Activated CD4-positive, alpha-beta T cell treated with anti-CD3 and anti-CD28 coated beads, Interleukin-2, amount 10 ng/mL, durations not matched to agents 7 days and 5 days (primary cell): ENCODE measurements at regions not wholly inside any gene's neighbourhood (a gene's known extent, or its start where the extent isn't known, plus 50 kb on each side); places are given as distances from the start of the nearest gene placed in this dataset.

Experiments used
- CTCF ChIA-PET: fragments of 350-600 bp; sonication (Branson Sonifier 250); formaldehyde crosslinking; loops from one replicate; lab custom pipeline; 2021; ENCODE audit warnings: antibody characterized with exemption; lab: Charles Lee
- POLR2A ChIA-PET: fragments of 350-600 bp; sonication (Branson Sonifier 250); formaldehyde crosslinking; loops from one replicate; lab custom pipeline; 2021; ENCODE audit warnings: antibody characterized with exemption; lab: Charles Lee
- DNase-seq: peaks from one replicate; pipeline ENCODE4 v3.0.0-alpha.2; 2020
- H3K27ac Mint-ChIP-seq: one replicate; pipeline ENCODE4 v1.8.0; 2021; ENCODE audit warnings: mild to moderate bottlenecking, moderate library complexity, mixed read lengths
- H3K27me3 Mint-ChIP-seq: one replicate; pipeline ENCODE4 v1.8.0; 2021; ENCODE audit warnings: mixed read lengths
- H3K36me3 Mint-ChIP-seq: one replicate; pipeline ENCODE4 v1.8.0; 2021; ENCODE audit warnings: low read depth, mixed read lengths
- H3K4me1 Mint-ChIP-seq: one replicate; pipeline ENCODE4 v1.8.0; 2021; ENCODE audit warnings: mixed read lengths
- H3K4me3 Mint-ChIP-seq: one replicate; pipeline ENCODE4 v1.8.0; 2021; ENCODE audit warnings: mild to moderate bottlenecking, moderate library complexity, mixed read lengths
- H3K9me3 Mint-ChIP-seq: one replicate; pipeline ENCODE4 v1.8.0; 2021; ENCODE audit warnings: mixed read lengths

DNA sequence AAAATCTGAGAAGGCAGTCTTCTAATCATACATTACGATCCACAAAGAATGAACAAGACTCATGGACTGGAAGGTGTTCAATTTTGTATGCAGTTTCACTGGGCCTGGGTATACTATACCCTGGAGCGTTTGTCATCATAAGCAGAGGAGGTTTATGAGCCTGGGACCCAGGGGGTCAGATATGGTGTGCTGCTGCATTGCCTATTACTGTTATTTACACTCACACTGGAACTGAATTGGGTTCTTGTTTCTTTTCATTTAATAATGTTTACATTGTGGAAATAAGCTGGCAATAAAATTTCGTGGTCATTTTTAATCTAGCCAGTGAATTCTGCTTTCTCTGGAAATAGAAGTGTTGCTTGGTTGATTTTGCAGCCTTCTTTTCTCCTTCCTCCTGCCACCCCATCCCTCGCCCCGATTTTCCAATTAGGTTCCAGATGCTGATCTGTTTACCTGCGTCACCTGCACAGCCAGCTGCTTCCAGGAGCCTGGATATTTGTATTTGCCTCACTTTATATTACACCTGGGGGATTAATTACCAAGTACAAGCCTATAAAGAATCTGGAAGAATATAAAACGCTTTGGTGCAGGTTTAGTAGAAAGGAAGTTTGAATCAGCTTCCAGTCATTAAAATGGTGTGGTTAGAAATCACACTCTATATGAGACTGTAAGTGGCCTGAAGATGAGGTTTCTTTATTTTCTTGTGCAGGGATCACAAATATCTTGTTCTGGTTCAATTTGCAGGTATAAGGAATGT, 234.4 kb downstream of the SOCS6 start:
- Mint-ChIP-seq H3K27ac (no peak overlapping the region), H3K27me3 (no peaks in the 10 kb centered on the region), H3K4me1 (no peaks in the 10 kb centered on the region), H3K4me3 (no peak overlapping the region), H3K9me3 (peaks cover 3% of the 10 kb centered on the region), H3K36me3 (no peaks in the 10 kb centered on the region)
- CTCF ChIA-PET = no interaction called here
- no peak for DNase-seq
- POLR2A ChIA-PET = no interaction called here

DNA sequence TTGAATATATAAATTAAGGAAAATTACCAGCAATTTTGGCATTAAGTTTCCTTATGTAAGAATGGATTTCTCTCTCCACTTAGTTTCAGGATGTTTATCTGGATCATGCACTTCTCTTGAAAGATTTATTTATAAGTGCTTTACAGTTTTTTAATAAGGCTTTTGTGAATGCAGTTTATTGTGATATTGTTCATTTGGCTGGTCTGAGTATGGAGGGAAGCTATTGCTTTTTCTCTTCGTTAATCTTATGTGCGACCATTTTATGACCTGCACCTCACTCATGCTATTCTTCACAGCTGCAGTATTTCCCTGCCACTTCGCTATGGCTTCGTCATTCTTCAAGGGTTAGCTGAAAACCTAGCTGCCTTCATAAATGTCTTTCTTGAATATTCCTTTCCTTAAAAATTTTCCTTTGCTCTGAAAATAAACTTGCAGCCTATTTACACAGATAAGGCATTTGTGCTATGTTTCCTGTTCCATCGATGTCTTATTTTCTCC, 233.4 kb downstream of the SOCS6 start:
- ChIA-PET CTCF (interaction anchor here (0.6 kb wide), 1 partner anchor 24 kb away, joined by 3 read pairs; no protein-coding TSS in a partner anchor), POLR2A (no interaction called here)
- H3K36me3 Mint-ChIP-seq = no peaks in the 10 kb centered on the region

DNA sequence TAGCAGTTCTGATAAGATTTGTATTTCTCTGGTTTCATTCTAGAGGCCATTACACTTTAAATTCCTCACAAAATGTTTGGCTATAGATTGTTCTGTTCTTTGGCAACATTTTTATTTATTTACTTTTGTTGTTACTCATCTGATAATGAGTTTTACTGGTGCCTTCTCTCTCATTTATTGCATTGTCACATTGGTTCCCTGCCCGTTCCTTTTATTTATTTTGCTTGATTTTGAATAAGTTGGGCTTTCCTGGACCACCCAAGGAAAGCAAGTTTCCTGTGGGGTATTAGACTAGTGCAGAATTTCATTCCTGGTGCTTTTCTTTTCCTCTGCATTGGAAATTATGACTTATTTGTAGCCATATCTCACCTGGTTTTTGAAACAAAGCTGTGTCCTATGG, 232.0 kb downstream of the SOCS6 start:
- no peak overlapping the region for H3K4me3 Mint-ChIP-seq
- no peaks in the 10 kb centered on the region for H3K36me3 Mint-ChIP-seq
- no peak overlapping the region for H3K27ac Mint-ChIP-seq
- ChIA-PET POLR2A (no interaction called here), CTCF (interaction anchor here (0.7 kb wide), 1 partner anchor 124 kb away, joined by 3 read pairs; no protein-coding TSS in a partner anchor)
- H3K4me1 Mint-ChIP-seq = no peaks in the 10 kb centered on the region
- no peaks in the 10 kb centered on the region for H3K9me3 Mint-ChIP-seq
- DNase-seq = no peak
- no peaks in the 10 kb centered on the region for H3K27me3 Mint-ChIP-seq

More for the DNA sequence above, 233.4 kb downstream of the SOCS6 start:
- no peak overlapping the region for H3K4me3 Mint-ChIP-seq
- DNase-seq = no peak
- no peak overlapping the region for H3K27ac Mint-ChIP-seq
- no peaks in the 10 kb centered on the region for H3K27me3 Mint-ChIP-seq
- H3K4me1 Mint-ChIP-seq = no peaks in the 10 kb centered on the region
- H3K9me3 Mint-ChIP-seq = peaks cover 3% of the 10 kb centered on the region

DNA sequence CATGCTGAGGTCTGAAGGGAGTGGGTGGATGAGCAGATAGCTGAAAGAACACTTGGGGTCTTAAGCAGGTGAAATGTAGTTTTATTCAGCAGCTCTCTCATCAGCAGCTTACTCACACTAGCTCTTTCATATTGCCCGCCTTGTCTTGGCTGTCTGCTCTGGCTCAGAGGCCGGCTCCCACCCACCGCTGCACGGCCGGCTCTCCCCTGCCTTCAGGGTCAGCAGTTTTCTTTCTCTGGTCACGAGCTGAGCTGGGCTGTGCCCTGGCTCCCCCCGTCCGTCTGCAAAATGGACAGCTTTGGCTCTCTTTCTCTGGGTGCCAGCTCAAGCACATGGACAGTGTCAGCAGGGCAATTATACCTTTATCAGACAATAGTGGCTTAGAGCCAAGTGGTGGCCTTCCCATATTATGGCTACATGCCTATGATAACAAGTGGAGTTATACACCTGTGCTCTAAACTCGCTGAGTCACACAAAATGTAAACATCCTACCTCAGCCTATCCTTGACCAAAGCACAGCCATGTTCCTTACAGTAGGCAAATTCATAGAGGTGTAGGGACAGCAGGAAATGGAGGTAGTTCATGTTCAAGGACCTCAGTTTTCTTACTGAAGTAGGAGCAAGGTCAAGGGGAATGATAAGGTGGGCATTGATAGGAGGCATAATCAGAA, 224.8 kb downstream of the SOCS6 start:
- Mint-ChIP-seq H3K9me3 (no peaks in the 10 kb centered on the region), H3K4me3 (no peak overlapping the region), H3K27ac (no peak overlapping the region), H3K4me1 (no peaks in the 10 kb centered on the region), H3K36me3 (no peaks in the 10 kb centered on the region), H3K27me3 (no peaks in the 10 kb centered on the region)
- ChIA-PET POLR2A (no interaction called here), CTCF (interaction anchor here (0.6 kb wide), 1 partner anchor 999 kb away, joined by 4 read pairs; no protein-coding TSS in a partner anchor)
- DNase-seq = no peak

DNA sequence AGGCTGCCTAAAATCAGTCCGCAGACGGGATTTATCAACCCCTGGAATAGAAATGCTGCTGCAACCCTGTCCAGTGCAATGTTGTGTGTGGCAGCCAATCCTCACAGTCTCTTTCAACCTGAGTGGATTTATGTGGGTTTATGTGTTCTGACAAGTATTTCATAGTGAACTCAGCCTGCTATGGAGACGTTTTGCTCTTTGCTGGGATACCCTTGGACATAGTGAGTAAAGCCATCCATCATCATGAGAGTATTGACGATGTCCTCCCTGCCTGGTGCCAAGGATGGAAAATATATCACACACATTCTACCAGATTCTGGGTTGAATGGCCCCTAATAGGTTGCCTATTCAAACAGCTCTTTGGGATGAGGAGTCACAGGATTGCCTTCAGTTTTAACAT, 219.1 kb downstream of the SOCS6 start:
- ChIA-PET POLR2A (no interaction called here), CTCF (no interaction called here)
- DNase-seq = no peak
- H3K27me3 Mint-ChIP-seq = no peaks in the 10 kb centered on the region
- no peaks in the 10 kb centered on the region for H3K9me3 Mint-ChIP-seq
- H3K36me3 Mint-ChIP-seq = no peaks in the 10 kb centered on the region
- H3K4me3 Mint-ChIP-seq = no peak overlapping the region
- no peak overlapping the region for H3K27ac Mint-ChIP-seq
- H3K4me1 Mint-ChIP-seq = no peaks in the 10 kb centered on the region

DNA sequence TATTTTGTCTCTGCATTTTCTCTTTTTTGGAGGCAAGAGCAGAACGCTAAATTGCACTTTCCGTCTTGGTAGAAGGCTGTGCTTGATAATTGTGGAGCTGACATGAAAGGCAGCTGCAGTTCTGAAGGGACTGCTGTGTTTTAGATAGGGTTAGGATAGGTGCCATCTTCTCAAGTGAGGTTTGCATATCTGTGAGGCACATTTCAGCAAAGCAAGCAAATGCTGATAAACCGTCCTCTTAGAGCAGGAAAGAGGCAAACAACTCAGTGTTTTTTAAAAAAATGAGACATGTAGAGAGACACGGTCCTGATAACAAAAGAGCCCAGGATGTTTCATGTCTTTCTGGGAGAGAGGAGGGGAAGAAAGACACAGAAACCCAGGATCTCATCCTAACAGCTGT, 217.7 kb downstream of the SOCS6 start:
- CTCF ChIA-PET = no interaction called here
- no peak overlapping the region for H3K4me3 Mint-ChIP-seq

DNA sequence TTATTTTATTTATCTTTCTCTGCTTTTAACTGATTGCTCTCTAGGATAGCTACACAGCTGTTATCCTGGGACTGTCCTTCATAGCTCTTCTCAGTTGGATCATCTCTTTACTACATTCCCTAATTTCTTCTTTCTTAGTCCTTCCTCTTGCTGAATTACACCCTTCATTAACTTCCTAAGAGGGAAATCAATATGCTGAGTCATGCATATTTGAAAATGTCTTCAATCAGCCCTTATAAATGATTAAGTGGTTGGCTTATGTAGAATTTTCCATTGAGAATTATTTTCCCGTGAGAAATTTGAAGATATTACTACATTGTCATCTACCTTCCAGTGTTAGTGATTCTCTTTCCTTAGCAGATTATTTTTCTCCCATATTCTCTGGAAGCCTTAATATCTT, 214.2 kb downstream of the SOCS6 start:
- Mint-ChIP-seq H3K4me3 (no peak overlapping the region), H3K9me3 (no peaks in the 10 kb centered on the region), H3K27ac (no peak overlapping the region), H3K36me3 (no peaks in the 10 kb centered on the region), H3K27me3 (no peaks in the 10 kb centered on the region), H3K4me1 (no peaks in the 10 kb centered on the region)
- CTCF ChIA-PET = no interaction called here
- POLR2A ChIA-PET = no interaction called here
- DNase-seq = no peak

More for the DNA sequence above, 217.7 kb downstream of the SOCS6 start:
- no peak for DNase-seq
- Mint-ChIP-seq H3K4me1 (no peaks in the 10 kb centered on the region), H3K27me3 (no peaks in the 10 kb centered on the region), H3K27ac (no peak overlapping the region), H3K9me3 (no peaks in the 10 kb centered on the region), H3K36me3 (no peaks in the 10 kb centered on the region)
- POLR2A ChIA-PET = no interaction called here

DNA sequence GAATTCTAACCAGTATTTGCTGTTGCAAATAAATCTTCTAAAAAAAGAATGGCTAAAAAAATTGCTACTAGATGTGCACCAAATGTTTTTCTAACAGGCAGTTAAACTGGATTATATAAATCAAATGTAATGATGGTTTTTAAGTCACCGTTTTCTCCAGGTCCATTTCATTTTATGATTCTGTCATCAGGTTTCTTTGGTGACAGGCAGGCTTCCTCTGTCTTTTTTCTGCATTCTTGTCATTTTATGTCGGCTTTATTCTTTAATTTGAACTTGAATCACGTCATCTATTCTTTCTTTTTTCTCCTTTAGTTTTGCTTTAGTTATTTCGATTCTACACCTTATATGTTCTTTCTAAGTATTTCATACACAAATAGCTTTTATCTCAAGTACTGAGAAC, 212.5 kb downstream of the SOCS6 start:
- H3K4me1 Mint-ChIP-seq = no peaks in the 10 kb centered on the region
- H3K9me3 Mint-ChIP-seq = no peaks in the 10 kb centered on the region
- H3K36me3 Mint-ChIP-seq = no peaks in the 10 kb centered on the region
- H3K27ac Mint-ChIP-seq = no peak overlapping the region
- ChIA-PET CTCF (no interaction called here), POLR2A (no interaction called here)
- H3K4me3 Mint-ChIP-seq = no peak overlapping the region
- DNase-seq = no peak
- no peaks in the 10 kb centered on the region for H3K27me3 Mint-ChIP-seq

DNA sequence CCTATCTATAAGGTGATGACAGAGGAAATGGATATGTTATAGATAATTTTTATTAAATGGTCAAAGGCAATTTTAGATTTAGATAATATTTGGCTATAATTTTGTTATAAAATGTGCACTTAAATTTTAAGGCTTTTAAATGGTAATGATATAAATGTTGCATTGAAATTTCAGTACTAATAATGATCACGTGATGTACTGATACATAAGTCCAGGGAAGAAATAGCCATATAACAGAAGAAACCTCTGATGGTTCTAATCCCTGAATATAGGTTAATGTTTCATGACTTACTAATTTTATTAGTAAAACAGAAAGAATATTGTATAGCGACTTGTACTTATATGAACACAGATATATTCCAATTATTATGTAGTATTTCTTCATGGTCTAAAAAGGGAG, 211.9 kb downstream of the SOCS6 start:
- CTCF ChIA-PET = no interaction called here
- POLR2A ChIA-PET = no interaction called here
- Mint-ChIP-seq H3K36me3 (no peaks in the 10 kb centered on the region), H3K9me3 (no peaks in the 10 kb centered on the region), H3K4me3 (no peak overlapping the region), H3K27ac (no peak overlapping the region), H3K27me3 (no peaks in the 10 kb centered on the region), H3K4me1 (no peaks in the 10 kb centered on the region)
- DNase-seq = no peak

DNA sequence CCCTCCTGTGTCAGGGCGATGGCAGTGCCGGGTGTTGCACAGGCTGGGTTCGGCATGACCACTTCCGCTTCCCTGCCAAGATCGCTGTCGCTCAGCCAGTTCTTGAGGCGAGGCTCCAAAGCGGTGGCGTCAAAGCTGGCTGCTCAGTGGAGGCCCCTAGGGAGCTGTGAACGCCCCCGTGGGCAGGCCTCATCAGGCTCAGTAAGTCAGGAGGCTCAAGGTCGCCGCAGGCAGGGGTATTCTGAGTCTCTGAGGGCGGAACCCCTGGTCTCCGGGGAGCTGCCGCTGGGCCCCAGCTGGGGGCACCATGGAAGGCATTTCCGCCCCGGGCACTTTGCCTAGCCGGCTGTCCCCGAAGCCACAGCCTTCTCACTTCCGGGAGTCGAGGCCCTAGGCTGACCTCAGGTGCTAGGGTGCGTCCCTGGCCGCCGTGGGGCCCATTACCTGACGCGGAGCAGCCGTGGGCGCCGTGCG, 210.4 kb downstream of the SOCS6 start:
- POLR2A ChIA-PET = no interaction called here

DNA sequence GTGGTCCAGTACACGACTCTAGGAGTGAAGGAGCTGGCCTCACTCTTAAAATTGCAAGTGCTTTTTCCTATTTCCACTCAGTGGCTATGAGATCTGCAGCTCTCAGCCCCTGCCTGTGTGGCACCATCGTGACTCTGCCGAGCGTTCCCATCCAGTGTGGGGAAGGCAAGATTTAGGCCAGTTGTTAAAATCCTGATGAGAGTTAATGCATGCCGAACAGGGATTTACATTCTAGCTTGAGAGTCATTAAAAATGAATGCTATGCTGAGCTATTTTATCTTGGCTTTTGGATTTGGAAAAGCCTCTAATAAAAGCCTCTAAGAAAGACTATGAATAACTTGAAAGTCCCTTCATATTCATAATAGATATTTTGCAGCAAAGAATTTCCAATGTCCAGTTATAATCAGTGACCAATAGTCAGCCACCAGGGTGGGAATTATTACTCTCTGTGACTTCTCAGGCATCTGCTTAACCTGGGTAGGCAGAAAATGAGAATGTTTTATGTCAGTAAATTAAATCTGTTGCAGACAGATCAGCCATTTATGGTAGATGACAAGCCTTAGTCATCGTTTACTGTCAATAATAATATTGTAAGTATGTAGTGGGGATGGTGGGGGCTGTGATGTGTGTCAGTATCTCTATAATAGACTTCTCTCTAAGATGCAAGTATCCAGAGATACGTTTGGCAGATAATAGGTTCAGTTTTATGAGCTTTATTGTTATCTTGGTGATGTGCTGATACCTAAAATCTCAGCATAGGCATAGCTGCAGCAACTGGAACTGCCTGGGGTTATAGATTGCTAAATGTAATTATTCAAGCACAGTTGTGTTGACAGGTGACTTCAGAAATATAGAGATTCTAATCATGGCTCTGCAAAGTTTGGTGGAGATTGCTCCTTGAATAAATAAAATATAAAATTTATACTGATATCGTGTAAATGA, 207.8 kb downstream of the SOCS6 start:
- POLR2A ChIA-PET = no interaction called here

More for the DNA sequence above, 210.4 kb downstream of the SOCS6 start:
- H3K36me3 Mint-ChIP-seq = no peaks in the 10 kb centered on the region
- H3K4me1 Mint-ChIP-seq = no peaks in the 10 kb centered on the region
- H3K27me3 Mint-ChIP-seq = no peaks in the 10 kb centered on the region
- CTCF ChIA-PET = no interaction called here
- DNase-seq = no peak
- no peaks in the 10 kb centered on the region for H3K9me3 Mint-ChIP-seq
- H3K4me3 Mint-ChIP-seq = no peak overlapping the region
- no peak overlapping the region for H3K27ac Mint-ChIP-seq

DNA sequence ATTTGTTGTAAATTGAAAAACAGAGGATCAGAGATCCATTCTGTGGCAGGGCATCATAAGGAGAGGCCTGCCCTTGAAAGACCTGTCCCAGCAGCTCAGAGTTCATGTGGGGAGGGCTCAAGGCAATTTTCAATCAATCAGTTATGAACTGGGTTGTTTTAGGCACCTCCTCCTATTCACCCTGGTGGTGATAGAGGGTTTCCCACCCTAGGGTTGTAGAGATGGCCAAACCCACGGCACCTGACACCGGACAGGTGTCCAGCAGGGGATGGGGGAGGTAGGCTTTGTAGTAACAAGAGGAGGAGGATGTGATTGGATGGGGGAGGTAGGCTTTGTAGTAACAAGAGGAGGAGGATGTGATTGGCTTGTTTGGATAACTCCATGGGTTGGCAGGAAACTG, 205.7 kb downstream of the SOCS6 start:
- no peak overlapping the region for H3K27ac Mint-ChIP-seq
- H3K4me1 Mint-ChIP-seq = no peaks in the 10 kb centered on the region
- H3K9me3 Mint-ChIP-seq = no peaks in the 10 kb centered on the region
- H3K4me3 Mint-ChIP-seq = no peak overlapping the region
- CTCF ChIA-PET = no interaction called here
- DNase-seq = no peak
- H3K27me3 Mint-ChIP-seq = no peaks in the 10 kb centered on the region
- H3K36me3 Mint-ChIP-seq = no peaks in the 10 kb centered on the region
- POLR2A ChIA-PET = no interaction called here

More for the DNA sequence above, 207.8 kb downstream of the SOCS6 start:
- no peak for DNase-seq
- no peak overlapping the region for H3K4me3 Mint-ChIP-seq
- H3K27ac Mint-ChIP-seq = no peak overlapping the region
- no peaks in the 10 kb centered on the region for H3K4me1 Mint-ChIP-seq
- CTCF ChIA-PET = no interaction called here
- no peaks in the 10 kb centered on the region for H3K36me3 Mint-ChIP-seq
- no peaks in the 10 kb centered on the region for H3K9me3 Mint-ChIP-seq
- no peaks in the 10 kb centered on the region for H3K27me3 Mint-ChIP-seq
